ENCODE measurements at regions not wholly inside any gene's neighbourhood (a gene's known extent, or its start where the extent isn't known, plus 50 kb on each side); places are given as distances from the start of the nearest gene placed in this dataset.

DNA sequence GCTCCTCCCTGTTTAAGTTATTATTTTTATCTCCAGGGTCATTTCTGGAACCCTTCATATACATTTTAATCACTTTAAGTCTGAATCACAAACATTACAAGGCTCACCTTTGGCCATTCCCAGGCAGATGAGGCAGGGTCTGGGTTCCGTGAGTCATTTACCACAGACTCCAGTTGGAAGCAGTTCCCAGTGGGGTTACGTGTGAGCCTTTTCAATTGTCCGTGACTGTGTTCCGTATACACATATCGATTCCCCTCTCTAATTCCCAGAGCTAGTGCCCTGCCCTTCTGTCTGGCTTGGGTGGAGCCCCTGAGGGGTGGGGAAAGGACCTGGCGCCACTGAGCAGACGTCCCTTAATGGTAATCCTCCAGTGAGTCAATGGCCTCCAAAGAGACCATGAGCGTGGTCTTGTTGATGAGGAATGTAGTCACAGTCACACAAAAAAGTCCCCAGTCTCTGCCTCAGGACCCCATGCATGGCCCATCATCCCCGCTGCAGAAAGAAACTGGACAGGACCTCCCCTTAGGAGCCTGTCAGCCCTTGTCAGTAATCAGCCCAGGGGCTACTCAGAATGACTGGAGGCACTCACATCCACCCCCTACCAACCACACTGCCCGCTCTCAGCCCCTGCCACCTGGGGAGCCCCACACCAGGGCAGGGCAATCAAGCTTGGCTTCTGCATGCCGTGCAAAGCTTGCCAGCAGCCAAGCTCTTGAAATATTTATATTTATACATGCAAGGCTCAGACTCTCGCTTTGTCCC is 144.4 kb downstream of the ZIC5 start:
- TF ChIP-seq CTCF (optimal IDR thresholded peaks at IDR 0.05 in 1 of 3, IDR thresholded peaks at IDR 0.05 in 1 of 3, conservative IDR thresholded peaks at IDR 0.05 in 1 of 3; ENCODE audit: extremely low read depth in 1 of 3, insufficient read depth in 2 of 3, low read length in 3 of 3) (no peak), EZH2 (IDR thresholded peaks at IDR 0.05; ENCODE audit: low read length) (no peak)
